Lower leg skin (tissue), 3 donors: ENCODE measurements at regions not wholly inside any gene's neighbourhood (a gene's known extent, or its start where the extent isn't known, plus 50 kb on each side); places are given as distances from the start of the nearest gene placed in this dataset.

ENCODE experiments used
- CTCF ChIP-seq, 3 donors: fragments of 450-650 bp; IDR thresholded peaks; one replicate each; pipeline ENCODE4 v1.5.1; 2016; ENCODE audit warnings: antibody characterized with exemption in 3 of 3, mild to moderate bottlenecking in 3 of 3, moderate library complexity in 2 of 3
- POLR2A ChIP-seq, 2 donors: fragments of 450-650 bp; IDR thresholded peaks; one replicate each; pipeline ENCODE4 v1.6.1; 2016 to 2017; ENCODE audit warnings: antibody characterized with exemption in 2 of 2, mild to moderate bottlenecking in 1 of 2, moderate library complexity in 1 of 2

- no peak for TF ChIP-seq POLR2A (IDR thresholded peaks at IDR 0.05)
- TF ChIP-seq CTCF (IDR thresholded peaks at IDR 0.05) = no peak
These were observed 245.8 kb downstream of the JRKL start for GRCh38 chr11:96635655-96636054.
